ENCODE measurements at regions not wholly inside any gene's neighbourhood (a gene's known extent, or its start where the extent isn't known, plus 50 kb on each side); places are given as distances from the start of the nearest gene placed in this dataset.
"Not testable (repeated sequence)": the region's sequence is repeated elsewhere in the genome, so short reads cannot be mapped to it uniquely, and the experiment has no call there.

DNA sequence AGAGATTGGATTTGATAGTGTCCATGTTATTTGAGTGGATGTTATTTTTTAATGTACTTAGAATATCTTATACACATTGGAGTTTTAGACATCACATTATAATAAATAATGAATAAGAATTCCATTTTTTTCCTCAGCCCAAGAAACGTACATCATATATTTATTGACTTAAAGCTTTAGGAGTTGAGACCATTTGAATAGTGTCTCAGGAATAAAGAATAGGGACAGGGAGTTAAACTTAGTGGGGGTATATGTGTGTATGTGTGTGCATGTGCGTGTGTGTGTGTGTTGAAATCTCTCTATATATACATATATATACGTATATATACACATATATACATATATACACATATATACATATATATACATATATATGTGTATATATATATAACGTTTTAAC lies 542.9 kb upstream of the CHD1 start:
- intact Hi-C loops (cut with DNase I); DNase-seq; H3K9me3 ChIP-seq; H3K4me1 ChIP-seq; H3K27ac ChIP-seq; H3K27me3 ChIP-seq; ATAC-seq; H3K36me3 ChIP-seq; H3K4me3 ChIP-seq: not testable (repeated sequence)

DNA sequence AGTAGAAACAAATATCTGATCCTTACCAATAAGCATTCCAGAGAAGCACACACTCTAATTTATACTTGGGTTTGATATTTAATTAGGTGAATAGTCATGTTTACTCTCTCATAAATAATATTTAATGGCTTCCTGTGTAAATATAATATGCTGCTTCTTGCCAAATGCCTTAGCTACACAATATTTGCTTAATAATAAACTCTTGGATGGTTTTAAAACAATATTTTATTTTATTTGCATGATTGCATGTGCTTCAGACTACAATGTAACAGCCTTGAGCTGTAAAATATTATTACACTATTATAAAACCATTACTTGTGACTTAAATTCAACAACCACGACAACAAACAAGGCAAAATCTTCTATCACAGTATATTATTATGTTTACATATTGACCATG lies 542.4 kb upstream of the CHD1 start:
- H3K27me3 ChIP-seq; H3K4me3 ChIP-seq; H3K4me1 ChIP-seq; H3K36me3 ChIP-seq; H3K27ac ChIP-seq; H3K9me3 ChIP-seq; intact Hi-C loops (cut with DNase I); ATAC-seq; DNase-seq: not testable (repeated sequence)

GRCh38 chr5:99470636-99471035 lies 541.8 kb upstream of the CHD1 start:
- ATAC-seq; H3K4me3 ChIP-seq; H3K27ac ChIP-seq; H3K9me3 ChIP-seq; H3K27me3 ChIP-seq; DNase-seq; H3K4me1 ChIP-seq; H3K36me3 ChIP-seq; intact Hi-C loops (cut with DNase I): not testable (repeated sequence)

GRCh38 chr5:99460701-99461100 lies 531.9 kb upstream of the CHD1 start:
- Histone ChIP-seq H3K36me3 (no peaks in the 10 kb centered on the region), H3K4me3 (no peak overlapping the region), H3K27ac (no peak overlapping the region), H3K4me1 (no peaks in the 10 kb centered on the region), H3K9me3 (no peaks in the 10 kb centered on the region), H3K27me3 (no peaks in the 10 kb centered on the region)
- DNase-seq = no peak
- TF ChIP-seq CTCF (IDR thresholded peaks at IDR 0.05) = no peak
- ATAC-seq = no peak
- intact Hi-C loops (cut with DNase I) = no loop called here

DNA sequence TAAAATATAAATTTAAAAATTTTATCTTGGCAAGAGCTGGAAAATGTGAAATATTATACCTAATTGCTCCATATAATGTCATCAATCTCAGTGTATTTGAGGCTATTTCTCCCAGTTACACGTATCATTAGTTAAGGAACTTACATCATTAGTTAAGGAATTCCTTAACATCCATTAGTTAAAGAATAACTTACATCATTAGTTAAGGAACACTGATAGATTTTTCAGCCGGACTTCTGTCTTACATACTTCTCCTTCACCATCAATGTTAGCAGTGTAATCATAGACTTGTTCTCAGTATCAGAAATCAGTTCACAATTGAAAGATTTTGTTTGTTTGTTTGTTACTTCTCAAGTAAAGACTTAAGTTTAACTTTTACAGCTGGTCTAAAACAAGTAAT lies 524.4 kb upstream of the CHD1 start:
- H3K9me3 ChIP-seq = no peaks in the 10 kb centered on the region
- H3K4me1 ChIP-seq = no peaks in the 10 kb centered on the region
- no peaks in the 10 kb centered on the region for H3K27me3 ChIP-seq
- TF ChIP-seq CTCF (IDR thresholded peaks at IDR 0.05) = no peak
- intact Hi-C loops (cut with DNase I) = no loop called here
- DNase-seq (no peak), ATAC-seq (no peak)
- H3K4me3 ChIP-seq = no peak overlapping the region
- no peaks in the 10 kb centered on the region for H3K36me3 ChIP-seq
- H3K27ac ChIP-seq = no peak overlapping the region

- Histone ChIP-seq H3K9me3 (no peaks in the 10 kb centered on the region), H3K36me3 (no peaks in the 10 kb centered on the region), H3K4me3 (no peak overlapping the region), H3K4me1 (no peaks in the 10 kb centered on the region), H3K27ac (no peak overlapping the region), H3K27me3 (no peaks in the 10 kb centered on the region)
- intact Hi-C loops (cut with DNase I) = no loop called here
- DNase-seq (no peak), ATAC-seq (no peak)
- TF ChIP-seq CTCF (IDR thresholded peaks at IDR 0.05) = no peak
These were observed 521.0 kb upstream of the CHD1 start for GRCh38 chr5:99449786-99450185.

GRCh38 chr5:99445805-99446204 lies 517.0 kb upstream of the CHD1 start:
- DNase-seq = no peak
- H3K27me3 ChIP-seq = no peaks in the 10 kb centered on the region
- intact Hi-C loops (cut with DNase I) = no loop called here
- no peak for ATAC-seq
- H3K36me3 ChIP-seq = no peaks in the 10 kb centered on the region
- no peaks in the 10 kb centered on the region for H3K4me1 ChIP-seq
- no peaks in the 10 kb centered on the region for H3K9me3 ChIP-seq
- TF ChIP-seq CTCF (IDR thresholded peaks at IDR 0.05) = no peak
- no peak overlapping the region for H3K27ac ChIP-seq
- H3K4me3 ChIP-seq = no peak overlapping the region
